MM.1S (cell line): ENCODE measurements at regions not wholly inside any gene's neighbourhood (a gene's known extent, or its start where the extent isn't known, plus 50 kb on each side); places are given as distances from the start of the nearest gene placed in this dataset.

Source experiments
- EZH2 ChIP-seq: fragments of 300-600 bp; sonication (generic); optimal IDR thresholded peaks from 2 replicates; pipeline ENCODE3; 2017; ENCODE audit warnings: low read depth, mild to moderate bottlenecking, antibody characterized with exemption, low read length, mixed read lengths
- EZH2phosphoT487 ChIP-seq: fragments of 300-600 bp; sonication (generic); IDR thresholded peaks from 2 replicates; pipeline ENCODE4 v1.6.1; 2018; ENCODE audit warnings: antibody characterized with exemption, low read length
- TF ChIP-seq, protein P1 (sequence below): fragments of 300-600 bp; sonication (generic); IDR thresholded peaks from 2 replicates; pipeline ENCODE4 v1.5.1; 2016; ENCODE audit warnings: antibody characterized with exemption, low read length, mixed read lengths

DNA sequence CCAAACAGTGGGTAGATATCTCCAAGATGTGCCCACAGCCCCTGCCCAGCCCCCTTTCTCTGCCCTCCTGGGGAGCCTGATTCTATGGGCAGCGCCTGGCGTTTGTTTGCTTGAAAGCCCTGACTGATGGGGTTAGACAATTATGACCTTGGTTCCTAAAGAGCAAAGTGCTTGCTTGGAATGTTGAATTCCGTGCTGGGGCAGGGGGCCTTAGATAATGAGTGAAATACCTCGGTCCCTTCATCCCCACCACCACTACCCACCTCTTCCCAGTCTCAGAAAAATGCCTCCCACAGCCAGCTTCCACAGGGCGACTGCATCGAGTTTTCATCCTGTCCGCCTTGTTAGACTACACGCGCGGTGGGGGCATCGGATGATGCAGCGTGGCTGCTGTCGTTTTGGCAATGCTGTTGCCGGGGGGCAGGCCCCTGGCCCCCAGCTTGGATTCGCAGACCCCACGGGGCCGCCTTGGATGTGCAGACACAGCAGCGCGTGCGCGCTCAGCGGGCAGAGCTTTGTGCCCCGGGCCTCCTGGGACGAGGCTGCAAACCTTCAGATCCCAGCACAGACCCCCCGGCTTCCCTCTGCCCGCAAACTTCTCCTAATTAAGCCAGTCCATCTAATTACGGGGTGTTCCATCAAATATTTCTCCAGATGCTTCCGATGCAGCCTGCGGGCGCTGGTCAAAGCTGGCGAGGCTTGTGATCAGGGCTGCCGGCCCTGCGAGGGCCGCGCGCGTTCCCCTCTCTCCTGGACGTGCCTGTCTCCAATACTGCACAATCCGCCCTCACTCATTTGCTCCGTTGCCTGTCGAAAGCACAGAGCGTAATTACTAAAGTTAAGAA lies 86.1 kb downstream of the LINC00237 start:
- TF ChIP-seq, protein P1, sequence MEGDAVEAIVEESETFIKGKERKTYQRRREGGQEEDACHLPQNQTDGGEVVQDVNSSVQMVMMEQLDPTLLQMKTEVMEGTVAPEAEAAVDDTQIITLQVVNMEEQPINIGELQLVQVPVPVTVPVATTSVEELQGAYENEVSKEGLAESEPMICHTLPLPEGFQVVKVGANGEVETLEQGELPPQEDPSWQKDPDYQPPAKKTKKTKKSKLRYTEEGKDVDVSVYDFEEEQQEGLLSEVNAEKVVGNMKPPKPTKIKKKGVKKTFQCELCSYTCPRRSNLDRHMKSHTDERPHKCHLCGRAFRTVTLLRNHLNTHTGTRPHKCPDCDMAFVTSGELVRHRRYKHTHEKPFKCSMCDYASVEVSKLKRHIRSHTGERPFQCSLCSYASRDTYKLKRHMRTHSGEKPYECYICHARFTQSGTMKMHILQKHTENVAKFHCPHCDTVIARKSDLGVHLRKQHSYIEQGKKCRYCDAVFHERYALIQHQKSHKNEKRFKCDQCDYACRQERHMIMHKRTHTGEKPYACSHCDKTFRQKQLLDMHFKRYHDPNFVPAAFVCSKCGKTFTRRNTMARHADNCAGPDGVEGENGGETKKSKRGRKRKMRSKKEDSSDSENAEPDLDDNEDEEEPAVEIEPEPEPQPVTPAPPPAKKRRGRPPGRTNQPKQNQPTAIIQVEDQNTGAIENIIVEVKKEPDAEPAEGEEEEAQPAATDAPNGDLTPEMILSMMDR, result no peak
- TF ChIP-seq EZH2phosphoT487 (no peak), EZH2 (no peak)
